ENCODE measurements at regions not wholly inside any gene's neighbourhood (a gene's known extent, or its start where the extent isn't known, plus 50 kb on each side); places are given as distances from the start of the nearest gene placed in this dataset.

- CTCF ChIA-PET: no interaction called here
- 97% methylated on average over 6 of the region's 6 CpGs for WGBS (ENCODE audit: insufficient coverage)
- Histone ChIP-seq H3K9me3 (ENCODE audit: control extremely low read depth in 1 of 5, control insufficient read depth in 4 of 5, insufficient read depth in 2 of 5, low read depth in 1 of 5, low read length in 4 of 5) (peaks cover 0 to 4% (median 0%) of the 10 kb centered on the region in 5 experiments), H3K27me3 (replicated peaks in 2 of 5; ENCODE audit: control insufficient read depth in 4 of 5, insufficient read depth in 5 of 5, low read length in 4 of 5) (no peaks in the 10 kb centered on the region), H3K36me3 (ENCODE audit: control insufficient read depth in 4 of 4, insufficient read depth in 4 of 4, low read length in 3 of 4) (no peaks in the 10 kb centered on the region), H3K4me1 (ENCODE audit: control extremely low read depth in 1 of 4, control insufficient read depth in 4 of 4, insufficient read depth in 4 of 4, low read length in 3 of 4) (no peaks in the 10 kb centered on the region), H3K27ac (ENCODE audit: insufficient read depth in 1 of 2, low read depth in 1 of 2, low read length in 2 of 2, poor library complexity in 1 of 2, severe bottlenecking in 2 of 2) (no peak overlapping the region), H3K4me3 (ENCODE audit: control insufficient read depth in 1 of 7, extremely low read depth in 1 of 7, insufficient read depth in 4 of 7, low read depth in 2 of 7, low read length in 6 of 7) (no peak overlapping the region)
- DNase-seq: no peak
- POLR2A ChIA-PET: no interaction called here
Measured at GRCh38 chr13:64924401-64924800, 2305.7 kb downstream of the PCDH9 start.

GRCh38 chr13:64917566-64917965, 2312.6 kb downstream of the PCDH9 start:
- Histone ChIP-seq H3K4me1 (ENCODE audit: control extremely low read depth in 1 of 4, control insufficient read depth in 4 of 4, insufficient read depth in 4 of 4, low read length in 3 of 4) (no peaks in the 10 kb centered on the region), H3K9me3 (ENCODE audit: control extremely low read depth in 1 of 5, control insufficient read depth in 4 of 5, insufficient read depth in 2 of 5, low read depth in 1 of 5, low read length in 4 of 5) (peaks cover 0 to 5% (median 0%) of the 10 kb centered on the region in 5 experiments), H3K27me3 (replicated peaks in 2 of 5; ENCODE audit: control insufficient read depth in 4 of 5, insufficient read depth in 5 of 5, low read length in 4 of 5) (no peaks in the 10 kb centered on the region), H3K27ac (ENCODE audit: insufficient read depth in 1 of 2, low read depth in 1 of 2, low read length in 2 of 2, poor library complexity in 1 of 2, severe bottlenecking in 2 of 2) (no peak overlapping the region), H3K4me3 (ENCODE audit: control insufficient read depth in 1 of 7, extremely low read depth in 1 of 7, insufficient read depth in 4 of 7, low read depth in 2 of 7, low read length in 6 of 7) (no peak overlapping the region), H3K36me3 (ENCODE audit: control insufficient read depth in 4 of 4, insufficient read depth in 4 of 4, low read length in 3 of 4) (no peaks in the 10 kb centered on the region)
- ChIA-PET POLR2A (no interaction called here), CTCF (no interaction called here)
- no peak for DNase-seq

DNA sequence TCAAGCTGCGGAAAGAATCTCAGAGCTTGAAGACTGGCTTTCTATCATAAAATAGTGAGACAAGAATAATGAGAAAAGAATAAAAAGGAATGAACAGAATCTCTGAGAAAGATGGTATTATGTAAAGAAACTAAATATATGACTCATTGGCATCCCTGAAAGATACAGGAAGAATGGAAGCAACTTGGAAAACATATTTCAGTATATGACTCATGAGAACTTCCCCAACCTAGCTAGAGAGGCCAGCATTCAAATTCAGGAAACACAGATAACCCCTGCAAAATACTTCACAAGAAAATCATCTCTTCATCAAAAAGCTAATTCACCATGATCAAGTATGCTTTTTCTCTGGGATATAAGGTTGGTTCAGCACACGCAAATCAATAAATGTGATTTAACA, 2318.0 kb downstream of the PCDH9 start:
- no peak for DNase-seq

DNA sequence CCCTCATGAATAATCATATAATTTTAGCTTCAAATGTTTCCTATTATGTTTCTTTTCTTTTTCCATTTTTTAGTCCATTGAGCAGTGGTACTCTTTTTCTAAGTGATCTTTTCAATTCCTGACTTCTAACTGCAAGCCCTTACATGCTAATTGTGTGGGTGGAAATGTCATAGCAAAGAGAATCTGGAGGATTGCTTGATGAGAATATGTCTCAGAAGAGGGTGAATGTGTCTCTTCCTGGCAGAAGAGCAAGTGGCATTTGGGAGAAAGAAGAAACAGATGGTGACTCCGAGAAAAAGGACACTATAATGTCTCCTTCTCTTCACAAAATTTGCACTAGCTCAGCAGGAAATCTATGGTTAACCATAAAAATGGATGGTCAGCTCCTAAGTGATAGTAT, 2320.0 kb downstream of the PCDH9 start:
- Histone ChIP-seq H3K36me3 (ENCODE audit: control insufficient read depth in 4 of 4, insufficient read depth in 4 of 4, low read length in 3 of 4) (no peaks in the 10 kb centered on the region), H3K27ac (ENCODE audit: insufficient read depth in 1 of 2, low read depth in 1 of 2, low read length in 2 of 2, poor library complexity in 1 of 2, severe bottlenecking in 2 of 2) (no peak overlapping the region), H3K4me1 (ENCODE audit: control extremely low read depth in 1 of 4, control insufficient read depth in 4 of 4, insufficient read depth in 4 of 4, low read length in 3 of 4) (no peaks in the 10 kb centered on the region), H3K27me3 (replicated peaks in 2 of 5; ENCODE audit: control insufficient read depth in 4 of 5, insufficient read depth in 5 of 5, low read length in 4 of 5) (no peaks in the 10 kb centered on the region), H3K9me3 (ENCODE audit: control extremely low read depth in 1 of 5, control insufficient read depth in 4 of 5, insufficient read depth in 2 of 5, low read depth in 1 of 5, low read length in 4 of 5) (peaks cover 0 to 5% (median 0%) of the 10 kb centered on the region in 5 experiments), H3K4me3 (ENCODE audit: control insufficient read depth in 1 of 7, extremely low read depth in 1 of 7, insufficient read depth in 4 of 7, low read depth in 2 of 7, low read length in 6 of 7) (no peak overlapping the region)
- ChIA-PET POLR2A (interaction anchor here (0.6 kb wide), 1 partner anchor 68 kb away, joined by 6 read pairs; no protein-coding TSS in a partner anchor), CTCF (no interaction called here)
- no CpG with 5 or more reads among the region's 1 CpG for WGBS (ENCODE audit: insufficient coverage)
- DNase-seq: no peak

More for the DNA sequence above, 2318.0 kb downstream of the PCDH9 start:
- no peaks in the 10 kb centered on the region for H3K4me1 ChIP-seq (ENCODE audit: control extremely low read depth in 1 of 4, control insufficient read depth in 4 of 4, insufficient read depth in 4 of 4, low read length in 3 of 4)
- peaks cover 0 to 5% (median 0%) of the 10 kb centered on the region in 5 experiments for H3K9me3 ChIP-seq (ENCODE audit: control extremely low read depth in 1 of 5, control insufficient read depth in 4 of 5, insufficient read depth in 2 of 5, low read depth in 1 of 5, low read length in 4 of 5)
- no CpG with 5 or more reads among the region's 2 CpGs for WGBS (ENCODE audit: insufficient coverage)
- ChIA-PET POLR2A (no interaction called here), CTCF (no interaction called here)
- H3K27me3 ChIP-seq (replicated peaks in 2 of 5; ENCODE audit: control insufficient read depth in 4 of 5, insufficient read depth in 5 of 5, low read length in 4 of 5): no peaks in the 10 kb centered on the region
- H3K36me3 ChIP-seq (ENCODE audit: control insufficient read depth in 4 of 4, insufficient read depth in 4 of 4, low read length in 3 of 4): no peaks in the 10 kb centered on the region
- H3K4me3 ChIP-seq (ENCODE audit: control insufficient read depth in 1 of 7, extremely low read depth in 1 of 7, insufficient read depth in 4 of 7, low read depth in 2 of 7, low read length in 6 of 7): no peak overlapping the region
- H3K27ac ChIP-seq (ENCODE audit: insufficient read depth in 1 of 2, low read depth in 1 of 2, low read length in 2 of 2, poor library complexity in 1 of 2, severe bottlenecking in 2 of 2): no peak overlapping the region

- H3K27ac ChIP-seq (ENCODE audit: insufficient read depth in 1 of 2, low read depth in 1 of 2, low read length in 2 of 2, poor library complexity in 1 of 2, severe bottlenecking in 2 of 2): no peak overlapping the region
- DNase-seq: no peak
- H3K4me1 ChIP-seq (ENCODE audit: control extremely low read depth in 1 of 4, control insufficient read depth in 4 of 4, insufficient read depth in 4 of 4, low read length in 3 of 4): no peaks in the 10 kb centered on the region
- H3K4me3 ChIP-seq (ENCODE audit: control insufficient read depth in 1 of 7, extremely low read depth in 1 of 7, insufficient read depth in 4 of 7, low read depth in 2 of 7, low read length in 6 of 7): no peak overlapping the region
- no peaks in the 10 kb centered on the region for H3K27me3 ChIP-seq (replicated peaks in 2 of 5; ENCODE audit: control insufficient read depth in 4 of 5, insufficient read depth in 5 of 5, low read length in 4 of 5)
- ChIA-PET POLR2A (no interaction called here), CTCF (no interaction called here)
- H3K9me3 ChIP-seq (ENCODE audit: control extremely low read depth in 1 of 5, control insufficient read depth in 4 of 5, insufficient read depth in 2 of 5, low read depth in 1 of 5, low read length in 4 of 5): peaks cover 0 to 5% (median 0%) of the 10 kb centered on the region in 5 experiments
- no peaks in the 10 kb centered on the region for H3K36me3 ChIP-seq (ENCODE audit: control insufficient read depth in 4 of 4, insufficient read depth in 4 of 4, low read length in 3 of 4)
Measured at GRCh38 chr13:64909184-64909583, 2321.0 kb downstream of the PCDH9 start.

GRCh38 chr13:64900039-64900438, 2330.1 kb downstream of the PCDH9 start:
- 100% methylated on average over 1 of the region's 2 CpGs for whole genome bisulfite sequencing (ENCODE audit: insufficient coverage)
- no peaks in the 10 kb centered on the region for H3K36me3 ChIP-seq (ENCODE audit: control insufficient read depth in 4 of 4, insufficient read depth in 4 of 4, low read length in 3 of 4)
- H3K4me3 ChIP-seq (ENCODE audit: control insufficient read depth in 1 of 7, extremely low read depth in 1 of 7, insufficient read depth in 4 of 7, low read depth in 2 of 7, low read length in 6 of 7): no peak overlapping the region
- H3K4me1 ChIP-seq (ENCODE audit: control extremely low read depth in 1 of 4, control insufficient read depth in 4 of 4, insufficient read depth in 4 of 4, low read length in 3 of 4): no peaks in the 10 kb centered on the region
- ChIA-PET POLR2A (no interaction called here), CTCF (no interaction called here)
- no peak overlapping the region for H3K27ac ChIP-seq (ENCODE audit: insufficient read depth in 1 of 2, low read depth in 1 of 2, low read length in 2 of 2, poor library complexity in 1 of 2, severe bottlenecking in 2 of 2)
- H3K9me3 ChIP-seq (ENCODE audit: control extremely low read depth in 1 of 5, control insufficient read depth in 4 of 5, insufficient read depth in 2 of 5, low read depth in 1 of 5, low read length in 4 of 5): no peaks in the 10 kb centered on the region
- H3K27me3 ChIP-seq (replicated peaks in 2 of 5; ENCODE audit: control insufficient read depth in 4 of 5, insufficient read depth in 5 of 5, low read length in 4 of 5): no peaks in the 10 kb centered on the region
- no peak for DNase-seq

- H3K27me3 ChIP-seq (replicated peaks in 2 of 5; ENCODE audit: control insufficient read depth in 4 of 5, insufficient read depth in 5 of 5, low read length in 4 of 5): no peaks in the 10 kb centered on the region
- POLR2A ChIA-PET: no interaction called here
- CTCF ChIA-PET: no interaction called here
- no peak overlapping the region for H3K4me3 ChIP-seq (ENCODE audit: control insufficient read depth in 1 of 7, extremely low read depth in 1 of 7, insufficient read depth in 4 of 7, low read depth in 2 of 7, low read length in 6 of 7)
- H3K9me3 ChIP-seq (ENCODE audit: control extremely low read depth in 1 of 5, control insufficient read depth in 4 of 5, insufficient read depth in 2 of 5, low read depth in 1 of 5, low read length in 4 of 5): peaks cover 0 to 3% (median 0%) of the 10 kb centered on the region in 5 experiments
- WGBS (ENCODE audit: insufficient coverage): no CpG with 5 or more reads among the region's 2 CpGs
- H3K36me3 ChIP-seq (ENCODE audit: control insufficient read depth in 4 of 4, insufficient read depth in 4 of 4, low read length in 3 of 4): no peaks in the 10 kb centered on the region
- no peak for DNase-seq
- no peak overlapping the region for H3K27ac ChIP-seq (ENCODE audit: insufficient read depth in 1 of 2, low read depth in 1 of 2, low read length in 2 of 2, poor library complexity in 1 of 2, severe bottlenecking in 2 of 2)
- H3K4me1 ChIP-seq (ENCODE audit: control extremely low read depth in 1 of 4, control insufficient read depth in 4 of 4, insufficient read depth in 4 of 4, low read length in 3 of 4): no peaks in the 10 kb centered on the region
Measured at GRCh38 chr13:64884976-64885375, 2345.2 kb downstream of the PCDH9 start.
